Spleen (tissue), 11 donors: ENCODE measurements at regions not wholly inside any gene's neighbourhood (a gene's known extent, or its start where the extent isn't known, plus 50 kb on each side); places are given as distances from the start of the nearest gene placed in this dataset.

ENCODE experiments used
- DNase-seq: peaks from one replicate; pipeline ENCODE4 v3.0.0-alpha.2; 2020
- H3K27ac ChIP-seq, 8 donors: fragments of 200-600 bp; sonication (generic) in 7 of 8; 1 replicate in 4 of 8; 2 replicates in 4 of 8; pipeline versions ENCODE4 v1.5.0 to v1.8.0; 2016 to 2021; ENCODE audit warnings: inconsistent platforms in 4 of 8, mild to moderate bottlenecking in 4 of 8, moderate library complexity in 1 of 8
- H3K27me3 ChIP-seq, 7 donors: fragments of 200-600 bp; sonication (generic) in 6 of 7; replicated peaks in 1 of 7; 1 replicate in 4 of 7; 2 replicates in 3 of 7; pipeline versions ENCODE4 v1.5.0 to v1.8.0; 2016 to 2021; ENCODE audit warnings: inconsistent platforms in 3 of 7, mild to moderate bottlenecking in 1 of 7
- H3K36me3 ChIP-seq, 6 donors: fragments of 200-600 bp; sonication (generic) in 5 of 6; 1 replicate in 4 of 6; 2 replicates in 2 of 6; pipeline versions ENCODE4 v1.5.0 to v1.8.0; 2016 to 2021; ENCODE audit warnings: inconsistent platforms in 2 of 6
- H3K4me1 ChIP-seq, 6 donors: fragments of 200-600 bp; sonication (generic) in 5 of 6; 1 replicate in 3 of 6; 2 replicates in 3 of 6; pipeline versions ENCODE4 v1.5.0 to v1.8.0; 2016 to 2021; ENCODE audit warnings: inconsistent platforms in 3 of 6
- H3K4me3 ChIP-seq, 8 donors: fragments of 200-600 bp; sonication (generic) in 7 of 8; 1 replicate in 4 of 8; 2 replicates in 4 of 8; pipeline versions ENCODE4 v1.5.0 to v1.8.0; 2016 to 2021; ENCODE audit warnings: inconsistent platforms in 4 of 8, mild to moderate bottlenecking in 4 of 8, moderate library complexity in 2 of 8
- H3K9me3 ChIP-seq, 8 donors: fragments of 200-600 bp; sonication (generic) in 7 of 8; 1 replicate in 4 of 8; 2 replicates in 4 of 8; pipeline versions ENCODE4 v1.5.0 to v1.8.0; 2016 to 2021; ENCODE audit warnings: inconsistent platforms in 4 of 8
- CTCF ChIP-seq, 11 experiments: fragments of 200-600 bp in 7 of 11; fragments of 450-650 bp in 4 of 11; sonication (generic) in 4 of 11; IDR thresholded peaks in 8 of 11; conservative IDR thresholded peaks in 3 of 11; 1 replicate in 7 of 11; 2 replicates in 4 of 11; pipeline versions ENCODE4 v1.4.0 to v1.8.0; 2016 to 2021; ENCODE audit warnings: antibody characterized with exemption in 11 of 11, inconsistent platforms in 4 of 11, mild to moderate bottlenecking in 1 of 11
- POLR2A ChIP-seq, 3 donors: fragments of 450-650 bp; IDR thresholded peaks; one replicate each; pipeline ENCODE4 v1.5.1; 2017; ENCODE audit warnings: antibody characterized with exemption in 3 of 3, mild to moderate bottlenecking in 1 of 3
- POLR2AphosphoS5 ChIP-seq, 3 donors: sonication (generic); formaldehyde crosslinking; IDR thresholded peaks; one replicate each; pipeline ENCODE4 v1.5.1; 2017; ENCODE audit warnings: antibody characterized with exemption in 3 of 3
- WGBS, 5 donors: extraction: QIAGEN DNeasy Blood & Tissue Kit in 3 of 5; methylation state at CpG; one replicate each; pipeline versions ENCODE4 v1.1.5 to v1.1.7; 2013 to 2018; 5-methylcytosine and 5-hydroxymethylcytosine counted together
- intact Hi-C: fragments of 100-400 bp; cut with DNase I; formaldehyde crosslinking; loops from one replicate; pipeline ENCODE4 v1.15.0; 2023; ENCODE audit warnings: low total_unique reads
- donor health status: healthy with polysubstance abuse.
- donor health status: DM: no; HTN: no; CAD: no; lungs with moderate emphysema.
- donor health status: DM: no; HTN: no; CAD: no.
- donor health status: Bipolar disorder and iron deficiency.
- donor health status: healthy.
- donor health status: DM: no; HTN: no; CAD: no.
- donor health status: DM: yes; HTN: yes; CAD: no.

- no peak for DNase-seq
- 81 to 94% (median 88%) methylated on average over 5 of the region's 5 CpGs for WGBS, 5 donors
- intact Hi-C loops = no loop called here
- H3K36me3 ChIP-seq = no peaks in the 10 kb centered on the region
- TF ChIP-seq POLR2A (IDR thresholded peaks at IDR 0.05) = no peak
- TF ChIP-seq CTCF (IDR thresholded peaks at IDR 0.05 in 8 of 11, conservative IDR thresholded peaks at IDR 0.05 in 3 of 11) = no peak
- TF ChIP-seq POLR2AphosphoS5 (IDR thresholded peaks at IDR 0.05) = no peak
- peaks cover 0 to 15% (median 2%) of the 10 kb centered on the region in 8 donors for H3K9me3 ChIP-seq
- H3K4me3 ChIP-seq = no peak overlapping the region
- no peaks in the 10 kb centered on the region for H3K27me3 ChIP-seq
- H3K27ac ChIP-seq = no peak overlapping the region
- H3K4me1 ChIP-seq = no peaks in the 10 kb centered on the region
These were observed 626.4 kb upstream of the MMS22L start for GRCh38 chr6:97909380-97909779.

GRCh38 chr6:97913721-97914120, 630.7 kb upstream of the MMS22L start:
- no peak overlapping the region for H3K4me3 ChIP-seq
- intact Hi-C loops = no loop called here
- no peaks in the 10 kb centered on the region for H3K9me3 ChIP-seq
- no peak overlapping the region for H3K27ac ChIP-seq
- DNase-seq = no peak
- WGBS, 5 donors = 64 to 86% (median 68%) methylated on average over 1 of the region's 1 CpG
- no peaks in the 10 kb centered on the region for H3K36me3 ChIP-seq
- no peak for TF ChIP-seq POLR2A (IDR thresholded peaks at IDR 0.05)
- TF ChIP-seq CTCF (IDR thresholded peaks at IDR 0.05 in 8 of 11, conservative IDR thresholded peaks at IDR 0.05 in 3 of 11) = no peak
- TF ChIP-seq POLR2AphosphoS5 (IDR thresholded peaks at IDR 0.05) = no peak
- no peaks in the 10 kb centered on the region for H3K4me1 ChIP-seq
- H3K27me3 ChIP-seq = no peaks in the 10 kb centered on the region

GRCh38 chr6:97914912-97915311, 631.9 kb upstream of the MMS22L start:
- intact Hi-C loops = no loop called here
- Histone ChIP-seq H3K9me3 (no peaks in the 10 kb centered on the region), H3K27ac (no peak overlapping the region), H3K36me3 (no peaks in the 10 kb centered on the region), H3K4me1 (no peaks in the 10 kb centered on the region), H3K27me3 (no peaks in the 10 kb centered on the region), H3K4me3 (no peak overlapping the region)
- no peak for DNase-seq
- 62 to 80% (median 68%) methylated on average over 5 of the region's 5 CpGs for WGBS, 5 donors
- TF ChIP-seq POLR2A (IDR thresholded peaks at IDR 0.05) = no peak
- no peak for TF ChIP-seq CTCF (IDR thresholded peaks at IDR 0.05 in 8 of 11, conservative IDR thresholded peaks at IDR 0.05 in 3 of 11)
- no peak for TF ChIP-seq POLR2AphosphoS5 (IDR thresholded peaks at IDR 0.05)

GRCh38 chr6:97915537-97915936, 632.5 kb upstream of the MMS22L start:
- H3K36me3 ChIP-seq = no peaks in the 10 kb centered on the region
- TF ChIP-seq POLR2A (IDR thresholded peaks at IDR 0.05) = no peak
- TF ChIP-seq POLR2AphosphoS5 (IDR thresholded peaks at IDR 0.05) = no peak
- no peak for TF ChIP-seq CTCF (IDR thresholded peaks at IDR 0.05 in 8 of 11, conservative IDR thresholded peaks at IDR 0.05 in 3 of 11)
- H3K4me1 ChIP-seq = no peaks in the 10 kb centered on the region
- H3K27me3 ChIP-seq = no peaks in the 10 kb centered on the region
- intact Hi-C loops = no loop called here
- WGBS, 5 donors = 52 to 65% (median 58%) methylated on average over 2 of the region's 2 CpGs
- DNase-seq = no peak
- H3K27ac ChIP-seq = no peak overlapping the region
- H3K4me3 ChIP-seq = no peak overlapping the region
- H3K9me3 ChIP-seq = no peaks in the 10 kb centered on the region
